ENCODE measurements at regions not wholly inside any gene's neighbourhood (a gene's known extent, or its start where the extent isn't known, plus 50 kb on each side); places are given as distances from the start of the nearest gene placed in this dataset.

DNA sequence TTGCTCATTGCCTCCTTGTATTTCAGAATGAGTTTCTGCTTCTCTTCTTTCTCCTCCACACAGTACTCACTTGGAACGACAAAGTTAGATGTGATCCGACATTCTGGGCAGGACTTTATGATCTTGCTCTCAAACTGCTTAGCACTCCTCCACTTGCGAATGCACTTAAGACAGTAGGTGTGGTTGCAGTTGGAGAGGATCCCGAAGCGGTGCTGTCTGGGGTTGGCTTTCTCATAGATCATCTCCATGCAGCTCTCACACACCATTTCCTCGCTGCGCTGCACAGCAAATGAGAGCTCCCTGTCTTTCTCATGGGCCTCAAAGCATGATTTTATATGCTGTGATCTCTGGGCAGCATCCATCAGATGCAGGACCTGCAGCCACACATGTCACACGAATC, 245.7 kb downstream of the C12orf50 start:
- DNase-seq: no peak

DNA sequence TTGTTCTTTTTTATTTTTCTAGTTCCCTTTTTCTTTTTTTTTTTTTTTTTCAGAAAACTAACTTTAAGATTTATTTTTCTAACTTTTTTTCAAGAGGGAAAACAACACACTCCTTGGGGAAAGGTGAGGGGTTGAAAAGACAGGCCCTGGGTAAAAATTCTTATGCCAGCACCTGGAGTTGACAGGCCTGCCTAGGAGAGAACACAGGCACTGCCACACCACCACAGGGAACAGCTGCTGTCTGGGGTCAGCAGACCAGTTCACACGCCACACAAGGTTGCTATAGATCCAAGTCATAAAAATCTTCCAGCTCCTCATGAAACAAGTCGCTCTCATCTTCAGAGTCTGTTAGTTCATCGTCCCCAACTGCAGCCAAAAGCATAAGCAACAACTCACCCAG, 246.4 kb downstream of the C12orf50 start:
- DNase-seq: no peak

DNA sequence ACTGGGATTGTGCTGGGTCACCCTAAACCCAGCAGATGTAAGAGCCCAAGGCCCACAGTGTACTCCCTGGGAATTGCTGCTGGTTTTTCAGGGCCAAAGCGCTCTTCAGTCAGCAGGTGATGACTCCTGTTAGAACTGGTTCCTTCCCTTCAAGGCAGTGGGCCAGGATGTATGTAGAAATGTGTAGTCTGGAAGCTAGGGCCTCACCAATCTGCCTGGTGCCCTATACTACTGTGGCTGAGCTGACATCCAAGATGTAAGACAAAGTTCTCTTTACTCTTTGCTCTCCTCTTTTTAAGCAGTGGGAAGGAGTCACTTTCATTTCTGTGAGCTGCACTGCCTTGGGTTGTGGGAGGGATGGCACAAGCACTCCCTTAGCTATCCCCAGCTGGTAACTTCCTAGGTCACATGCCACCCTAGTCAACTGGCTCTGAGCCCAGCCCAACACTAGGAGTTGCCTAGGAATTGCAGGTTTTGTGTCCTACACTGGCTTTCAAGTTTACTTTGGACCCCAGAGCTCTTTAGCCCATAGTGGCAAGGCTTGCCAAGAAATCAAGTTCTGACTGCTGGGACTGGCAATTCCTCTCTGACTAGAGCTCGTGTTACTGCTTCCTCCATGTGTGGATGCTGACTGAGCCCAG, 249.2 kb downstream of the C12orf50 start:
- peak in 1 of 2 experiments; percentile 10 for DNase-seq

DNA sequence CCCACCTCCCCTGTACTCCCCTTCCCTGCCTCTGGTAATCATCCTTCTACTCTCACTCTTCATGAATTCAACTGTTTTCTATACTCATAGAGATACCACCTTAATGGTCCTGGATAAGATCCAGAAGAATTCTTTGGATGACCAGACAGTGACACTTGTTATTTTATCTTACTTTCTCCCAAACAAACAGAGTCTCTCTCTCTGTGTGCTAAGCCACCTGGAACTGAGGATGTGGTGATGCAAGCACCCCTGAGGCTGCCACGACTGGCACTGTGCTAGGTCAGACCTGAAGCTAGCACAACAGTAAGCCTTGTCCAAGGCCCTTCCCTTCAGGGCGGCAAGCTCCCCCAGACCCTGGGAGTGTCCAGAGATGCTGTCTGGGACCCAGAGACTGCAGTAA, 250.2 kb downstream of the C12orf50 start:
- no peak for DNase-seq

DNA sequence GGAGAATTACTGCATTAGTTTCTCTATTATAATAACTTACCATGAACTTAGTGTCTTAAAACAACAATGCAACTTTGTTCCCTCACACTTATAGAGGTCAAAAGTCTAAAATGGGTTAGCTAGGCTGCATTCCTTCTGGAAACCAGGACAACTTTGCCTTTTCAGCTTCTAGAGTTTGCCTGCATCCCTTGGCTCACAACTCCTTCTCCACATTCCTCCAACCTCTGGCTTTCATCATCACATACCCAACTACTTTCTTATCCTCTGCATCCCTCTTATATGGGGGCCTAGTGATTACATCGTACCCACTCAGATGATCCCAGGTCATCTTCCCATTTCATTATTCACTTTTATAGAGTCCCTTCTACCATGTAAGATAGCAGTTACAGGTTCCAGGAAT, 251.1 kb downstream of the C12orf50 start:
- no peak for DNase-seq

DNA sequence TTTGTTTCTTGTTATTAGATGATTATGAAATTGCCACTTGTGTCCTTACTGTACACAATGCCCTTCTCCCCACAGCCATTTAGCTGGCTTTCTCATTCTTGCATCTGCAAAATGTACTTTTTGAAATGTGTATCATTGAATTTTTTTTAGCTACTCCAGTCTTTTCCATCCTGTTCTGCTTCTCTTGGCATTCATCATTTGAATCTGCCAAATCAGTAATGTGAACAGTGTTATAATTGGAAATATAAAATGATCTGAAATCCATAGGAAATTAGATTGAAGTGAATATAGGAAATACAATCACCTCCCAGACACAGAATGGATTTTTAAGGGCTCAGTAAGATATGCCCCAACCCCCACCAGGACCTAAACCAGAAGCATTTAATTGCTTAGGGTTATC, 253.4 kb downstream of the C12orf50 start:
- DNase-seq: no peak

DNA sequence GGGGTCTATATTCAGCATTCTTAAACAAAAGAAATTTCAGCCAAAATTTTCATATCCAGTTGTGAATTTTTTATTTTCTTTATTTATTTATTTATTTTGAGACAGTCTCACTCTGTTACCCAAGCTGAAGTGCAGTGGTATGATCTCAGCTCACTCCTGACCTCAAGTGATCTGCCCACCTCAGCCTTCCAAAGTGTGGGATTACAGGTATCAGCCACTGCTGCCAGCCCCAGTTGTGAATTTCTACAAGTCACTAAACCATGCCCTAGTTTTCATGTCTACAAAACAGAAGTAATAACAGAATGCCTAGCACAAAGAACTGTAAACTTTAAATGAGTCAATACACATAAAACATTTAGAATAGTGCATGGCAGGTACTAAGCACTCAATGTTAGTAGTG, 254.2 kb downstream of the C12orf50 start:
- DNase-seq: no peak

DNA sequence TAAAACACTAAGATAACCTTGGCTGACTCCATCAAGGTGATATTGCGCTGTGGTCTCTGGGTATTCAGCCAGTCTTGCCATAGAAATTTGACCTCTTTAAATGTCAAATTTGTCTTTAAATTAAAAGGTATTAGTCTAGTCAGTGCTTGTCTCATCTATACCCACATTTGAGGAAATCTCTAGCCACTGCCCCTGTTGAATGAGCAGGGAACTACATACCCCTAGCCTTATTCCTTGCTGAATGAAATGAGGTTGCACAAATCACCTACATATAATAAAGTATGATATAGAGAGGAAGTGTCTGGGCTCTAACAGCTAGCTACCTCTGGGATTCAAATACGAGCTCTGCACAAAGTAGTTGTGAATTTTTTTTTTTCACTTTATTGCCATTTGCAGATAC, 256.8 kb downstream of the C12orf50 start:
- DNase-seq: no peak

DNA sequence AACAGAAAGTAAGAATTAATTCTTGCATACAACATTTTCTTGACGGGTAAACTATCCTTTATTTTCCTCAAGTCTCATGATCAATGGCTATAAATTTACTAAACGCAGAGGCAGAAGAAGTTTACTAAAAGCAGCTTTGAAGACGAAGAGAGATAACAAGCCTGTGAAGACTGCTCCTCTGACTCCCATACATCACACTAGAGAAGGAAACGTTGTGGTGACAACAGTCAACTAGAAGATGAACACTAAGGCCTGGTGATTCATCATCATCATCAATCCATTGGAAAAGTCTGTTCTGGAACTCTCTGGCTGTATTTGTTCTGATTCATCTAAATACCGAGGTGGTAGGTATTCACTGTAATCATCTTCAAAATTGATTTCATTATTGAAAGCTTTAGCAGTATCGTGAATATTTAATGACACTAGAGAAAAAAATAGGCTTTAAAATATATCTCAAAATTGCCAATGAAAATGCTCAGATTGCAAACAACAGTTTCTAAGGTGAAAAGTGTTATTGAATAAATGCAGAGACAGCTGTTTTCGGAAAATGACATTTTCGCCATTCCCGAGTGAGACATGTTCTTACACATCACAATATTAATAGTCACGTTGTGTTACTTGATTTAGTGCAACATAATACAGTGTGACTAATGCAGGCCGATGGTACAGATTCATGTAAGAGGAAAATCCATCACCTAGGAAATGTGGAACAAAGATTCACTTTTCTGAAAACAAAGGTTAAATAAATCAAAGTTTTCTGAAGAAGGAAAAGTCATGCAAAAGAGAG, 260.5 kb downstream of the C12orf50 start:
- no peak for DNase-seq

DNA sequence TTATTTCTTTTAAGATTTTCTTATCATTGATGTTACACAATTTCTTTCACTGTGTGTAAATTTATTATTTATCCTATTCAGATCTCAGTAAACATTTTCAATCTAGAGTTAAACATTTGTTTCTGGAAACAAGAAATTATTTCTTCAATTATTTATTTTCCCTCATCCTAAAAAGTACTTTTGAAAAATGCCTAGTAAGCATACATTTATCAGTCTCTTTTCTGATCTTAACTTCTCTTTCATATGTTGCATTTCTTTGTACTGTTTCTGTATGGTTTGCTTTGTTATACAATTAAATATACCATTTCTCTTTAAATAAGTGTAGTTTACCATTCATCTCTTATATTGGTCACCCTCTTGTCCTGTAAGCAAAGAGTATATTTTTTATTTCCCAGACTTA, 263.2 kb downstream of the C12orf50 start:
- DNase-seq: no peak

DNA sequence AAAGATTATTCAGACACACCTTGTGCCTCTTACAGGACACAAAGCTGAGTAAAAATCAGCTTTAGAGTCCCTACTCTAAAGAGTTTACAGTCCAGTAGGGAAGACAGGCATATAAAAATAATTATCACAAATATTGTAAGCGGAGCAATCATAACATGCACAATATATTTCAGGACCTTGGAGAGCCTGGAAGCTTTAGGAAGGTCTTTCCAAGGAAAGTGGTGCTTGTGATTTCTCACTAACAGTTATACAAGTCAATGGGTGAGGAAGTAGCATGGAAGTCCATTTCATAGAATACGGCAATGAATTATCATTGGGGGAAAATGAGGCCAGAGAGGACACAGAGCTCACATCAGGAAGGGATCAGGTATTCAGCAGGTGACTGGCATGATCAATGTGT, 268.3 kb downstream of the C12orf50 start:
- DNase-seq: no peak

DNA sequence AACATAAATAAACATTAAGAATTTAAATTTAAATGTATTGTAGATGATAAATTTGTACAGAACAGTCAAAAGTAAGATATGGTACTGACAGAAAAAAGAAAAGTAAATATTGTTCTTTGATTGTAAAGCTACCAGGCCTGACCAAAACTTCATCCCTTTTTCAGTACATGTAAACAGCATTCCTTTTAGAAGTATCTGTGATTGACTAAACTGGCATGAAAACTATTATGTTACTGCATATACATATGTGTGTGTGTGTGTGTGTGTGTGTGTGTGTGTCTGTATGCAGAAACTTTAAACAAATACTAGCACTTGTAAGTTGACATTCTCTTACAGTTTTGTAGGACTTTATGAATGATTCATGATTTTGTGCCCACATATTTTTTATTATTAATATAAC, 270.9 kb downstream of the C12orf50 start:
- no peak for DNase-seq

DNA sequence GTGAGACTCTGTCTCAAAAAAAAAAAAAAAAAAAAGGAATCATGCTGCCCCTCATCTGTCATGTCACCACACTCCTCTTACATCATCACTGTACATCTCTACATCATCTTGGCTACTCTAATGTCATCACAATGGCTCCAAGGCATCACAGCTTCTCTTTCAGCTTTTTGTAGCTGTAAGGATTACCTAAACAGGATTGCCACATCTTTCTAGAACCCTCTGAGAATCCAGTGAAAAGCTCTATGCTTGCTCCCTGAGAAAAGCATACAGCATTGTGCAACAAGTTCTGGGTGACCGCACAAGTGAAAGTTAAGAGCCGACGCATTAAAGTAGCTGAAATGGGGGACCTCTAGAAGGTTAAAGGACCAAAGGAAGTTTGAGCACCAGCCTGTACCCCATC, 272.5 kb downstream of the C12orf50 start:
- no peak for DNase-seq

DNA sequence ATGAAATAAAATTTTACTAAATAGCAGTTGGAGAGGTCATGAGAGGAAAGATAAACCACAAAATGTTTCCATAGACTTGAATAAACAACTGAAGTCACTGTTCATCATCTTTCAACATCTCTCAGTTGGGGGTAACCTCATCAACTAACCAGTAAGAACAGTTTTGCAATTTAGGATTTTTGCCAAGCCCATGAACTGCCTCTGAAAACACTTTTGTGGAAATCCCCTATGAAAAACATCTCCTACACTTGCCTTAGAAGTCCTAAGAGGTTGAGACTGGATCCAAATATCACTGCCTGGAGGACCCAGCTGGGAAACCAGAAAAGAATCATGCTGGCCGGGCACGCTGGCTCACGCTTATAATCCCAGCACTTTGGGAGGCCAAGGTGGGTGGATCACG, 273.1 kb downstream of the C12orf50 start:
- no peak for DNase-seq

DNA sequence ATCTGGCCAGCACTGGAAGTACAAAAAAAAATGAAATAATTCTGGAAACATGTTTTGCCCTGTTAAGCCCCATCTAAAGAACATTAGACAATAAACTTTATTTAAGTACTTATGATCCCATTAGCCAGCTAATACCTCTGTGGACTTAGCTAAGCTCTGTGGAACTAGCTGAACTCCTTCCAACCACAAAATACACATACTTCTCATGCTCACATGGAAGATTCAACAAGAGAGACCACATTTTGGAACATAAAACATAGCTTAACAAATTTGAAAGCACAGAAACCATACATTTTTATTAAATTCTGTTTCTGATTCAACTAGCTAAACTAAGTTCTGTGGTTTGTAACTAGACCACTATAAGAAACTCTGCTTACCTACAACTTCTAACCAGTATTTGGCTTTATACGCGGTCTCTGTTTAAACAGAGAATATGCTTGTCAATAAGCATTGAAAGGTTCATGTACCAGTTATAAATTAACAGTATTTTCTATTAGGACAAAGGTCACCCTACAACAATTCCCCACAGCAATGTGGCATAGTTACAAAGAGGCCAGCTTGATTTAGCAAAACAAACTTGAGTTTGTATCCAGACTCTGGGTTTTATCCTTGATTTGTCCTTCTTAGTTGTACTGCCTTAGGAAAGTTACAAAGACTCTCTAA, 300.1 kb downstream of the C12orf50 start:
- no peak for DNase-seq

DNA sequence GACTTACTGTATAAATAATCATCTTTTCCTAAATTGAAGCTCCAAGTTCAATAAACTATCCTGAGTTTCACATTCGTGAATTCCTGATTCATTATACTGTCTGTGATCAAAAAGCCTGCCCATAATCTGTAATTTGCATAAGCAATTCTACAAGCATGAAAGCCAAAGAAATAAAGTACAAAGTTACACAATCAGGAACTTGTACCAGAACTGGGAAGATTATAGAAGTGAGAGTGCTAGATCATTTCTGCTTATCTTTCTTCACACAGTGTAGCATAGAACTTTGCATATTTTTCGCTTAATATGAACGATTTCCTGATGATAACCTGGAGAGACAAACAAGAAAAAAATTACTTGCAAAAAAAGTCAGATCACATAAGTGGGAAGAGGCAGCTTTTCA, 308.2 kb downstream of the C12orf50 start:
- no peak for DNase-seq

DNA sequence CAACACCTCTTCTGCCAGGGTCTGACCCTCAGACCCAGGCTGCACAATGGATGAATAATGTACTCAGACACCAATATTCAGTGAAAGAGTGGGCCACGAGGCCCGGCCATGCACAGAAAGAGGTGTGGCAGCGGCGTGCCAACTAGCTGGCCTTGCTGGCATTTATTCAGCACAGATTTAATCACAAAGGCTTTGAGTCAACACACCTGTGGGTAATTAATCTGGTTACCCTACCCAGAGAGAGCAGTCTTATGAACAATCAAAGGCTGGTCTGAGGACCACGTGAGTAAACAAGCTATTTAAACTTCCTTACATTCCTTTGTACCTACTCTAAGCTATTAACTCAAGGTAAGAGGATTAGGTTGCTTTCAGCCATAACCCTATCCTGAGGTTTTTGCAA, 324.8 kb downstream of the C12orf50 start:
- DNase-seq: peak in 1 of 2 experiments; percentile 5

DNA sequence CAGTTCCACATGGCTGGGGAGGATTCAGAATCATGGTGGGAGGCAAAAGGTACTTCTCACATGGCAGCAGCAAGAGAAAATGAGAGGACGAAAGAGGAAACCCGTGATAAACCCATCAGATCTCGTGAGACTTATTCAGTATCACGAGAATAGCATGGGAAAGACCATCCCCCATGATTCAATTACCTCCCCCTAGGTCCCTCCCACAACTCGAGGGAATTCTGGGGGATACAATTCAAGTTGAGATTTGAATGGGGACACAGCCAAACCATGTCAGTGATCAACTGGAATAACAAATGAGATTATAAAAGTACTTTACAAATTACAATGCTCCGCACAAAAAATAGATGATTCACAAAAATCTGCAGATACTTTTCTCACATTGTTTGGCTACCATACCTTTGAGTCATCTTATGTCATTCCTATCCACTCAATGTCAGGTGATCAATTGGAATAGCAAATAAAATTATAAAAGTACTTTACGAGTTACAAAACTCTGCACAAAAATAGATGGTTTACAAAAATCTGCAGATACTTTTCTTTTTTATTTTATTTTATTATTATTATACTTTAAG, 338.9 kb downstream of the C12orf50 start:
- DNase-seq: no peak

DNA sequence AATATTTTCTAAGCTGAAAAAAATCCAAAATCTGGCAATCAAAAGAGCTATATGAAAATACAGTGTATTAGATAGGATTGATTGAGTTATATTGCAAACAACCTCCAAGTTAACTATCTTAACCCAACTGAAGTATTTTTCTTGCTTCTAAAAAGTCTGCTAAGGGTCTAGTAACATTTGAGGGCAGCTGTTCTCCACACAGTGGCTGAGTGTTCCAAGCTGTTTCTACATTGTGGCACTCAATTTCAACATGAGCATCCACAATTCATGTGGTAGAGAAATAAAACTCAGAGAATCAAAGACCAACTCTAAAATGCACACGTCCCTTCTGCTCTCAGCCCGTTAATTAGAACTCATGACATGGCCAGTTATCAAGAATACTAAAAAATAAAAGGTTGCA, 340.0 kb downstream of the C12orf50 start:
- DNase-seq: no peak

DNA sequence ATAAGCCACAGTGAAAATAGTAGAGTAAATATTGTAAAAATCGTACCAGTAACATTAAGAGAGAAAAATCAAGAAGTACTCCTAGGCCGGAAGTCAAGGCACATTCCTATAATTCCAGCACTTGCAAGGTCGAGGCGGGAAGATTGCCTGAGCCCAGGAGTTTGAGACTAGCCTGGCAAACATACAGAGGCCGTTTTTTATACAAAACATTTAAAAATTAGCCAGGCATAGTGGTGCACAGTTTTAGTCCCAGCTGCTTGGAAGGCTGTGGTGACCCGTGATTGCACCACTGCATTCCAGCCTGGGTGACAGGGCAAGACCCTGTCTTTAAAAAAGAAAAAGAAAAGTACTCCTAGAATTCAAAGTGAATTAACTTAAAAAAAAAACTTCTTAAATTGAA, 341.8 kb downstream of the C12orf50 start:
- DNase-seq: no peak

DNA sequence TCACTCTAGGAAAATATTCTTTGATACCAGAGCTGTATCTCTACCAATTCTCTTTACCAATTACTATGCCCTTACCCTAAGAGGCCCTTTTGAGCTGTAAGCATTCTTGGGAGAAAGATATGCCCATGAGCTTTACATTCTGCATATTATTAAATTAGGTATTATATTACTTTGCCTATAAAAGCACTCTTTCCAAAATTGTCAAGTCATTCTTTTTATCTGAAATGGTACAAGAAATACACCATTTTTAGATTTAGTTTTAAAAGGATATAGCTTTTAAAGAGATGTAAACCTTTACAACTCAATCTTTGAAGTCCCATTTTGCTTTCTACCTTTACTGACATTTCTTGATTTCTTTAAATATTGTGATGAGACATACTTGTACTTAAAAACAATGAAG, 343.5 kb downstream of the C12orf50 start:
- no peak for DNase-seq

DNA sequence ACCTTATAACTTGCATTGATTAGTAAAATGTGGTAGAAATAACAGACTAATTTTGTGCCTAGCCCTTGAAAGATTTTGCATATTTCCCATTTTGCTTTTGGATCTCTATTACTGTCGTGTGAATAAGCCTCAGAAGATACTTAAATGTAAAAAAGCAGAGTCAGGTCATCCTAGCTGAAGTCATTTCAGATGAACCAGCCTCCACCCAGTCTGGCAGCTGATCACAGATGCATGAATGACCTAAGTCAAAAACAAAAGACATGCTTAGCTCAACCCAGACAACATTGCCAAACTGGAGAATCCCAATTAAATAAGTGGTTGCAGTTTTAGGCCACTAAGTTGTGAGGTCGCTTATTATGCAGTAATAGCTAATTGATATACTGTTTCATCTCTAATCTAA, 349.9 kb downstream of the C12orf50 start:
- no peak for DNase-seq

DNA sequence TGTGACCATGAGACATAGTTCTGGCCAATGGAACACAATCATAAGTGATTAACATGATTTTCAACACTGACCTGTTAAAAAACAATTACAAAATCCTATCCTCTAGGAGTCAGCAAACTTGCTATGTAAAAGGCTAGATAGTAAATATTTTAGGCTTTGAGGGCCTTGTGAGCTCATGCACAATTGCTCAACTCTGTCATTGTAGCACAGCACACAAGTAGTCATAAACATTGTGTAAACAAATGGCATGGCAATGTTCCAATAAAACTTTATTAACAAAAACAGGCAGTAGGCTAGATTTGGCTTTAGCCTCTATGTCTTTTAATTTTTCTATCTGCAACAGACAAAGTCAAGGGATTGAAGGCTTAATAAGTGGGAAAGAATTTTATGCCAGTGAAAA, 350.7 kb downstream of the C12orf50 start:
- no peak for DNase-seq

DNA sequence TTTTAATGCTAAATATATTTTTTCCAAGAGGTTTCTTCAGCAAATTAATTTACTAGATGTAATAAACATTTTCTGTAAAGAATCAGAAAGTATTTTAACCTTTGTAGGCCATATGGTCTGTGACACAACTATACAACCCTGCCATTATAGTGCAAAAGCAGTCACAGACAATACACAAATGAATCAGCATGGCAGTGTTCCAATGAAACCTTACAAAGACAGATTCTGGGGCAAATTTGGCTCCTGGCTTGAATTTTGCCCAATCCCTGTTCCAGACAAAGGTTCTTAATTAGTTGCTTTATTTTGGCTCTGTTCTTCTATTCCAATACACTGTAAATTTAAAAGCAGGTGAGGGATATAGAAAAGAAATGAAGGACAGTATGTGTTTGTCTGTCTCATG, 352.5 kb downstream of the C12orf50 start:
- peak in 1 of 2 experiments; percentile 22 for DNase-seq
